HG02678 (cell line): ENCODE measurements at regions not wholly inside any gene's neighbourhood (a gene's known extent, or its start where the extent isn't known, plus 50 kb on each side); places are given as distances from the start of the nearest gene placed in this dataset.

ENCODE experiments used
- ATAC-seq: cut with Tn5 transposase; IDR thresholded peaks from one replicate; pipeline ENCODE4 v1.9.1; 2021; ENCODE audit warnings: mild to moderate bottlenecking, moderate library complexity; ENCODE audit not compliant: unreplicated experiment

DNA sequence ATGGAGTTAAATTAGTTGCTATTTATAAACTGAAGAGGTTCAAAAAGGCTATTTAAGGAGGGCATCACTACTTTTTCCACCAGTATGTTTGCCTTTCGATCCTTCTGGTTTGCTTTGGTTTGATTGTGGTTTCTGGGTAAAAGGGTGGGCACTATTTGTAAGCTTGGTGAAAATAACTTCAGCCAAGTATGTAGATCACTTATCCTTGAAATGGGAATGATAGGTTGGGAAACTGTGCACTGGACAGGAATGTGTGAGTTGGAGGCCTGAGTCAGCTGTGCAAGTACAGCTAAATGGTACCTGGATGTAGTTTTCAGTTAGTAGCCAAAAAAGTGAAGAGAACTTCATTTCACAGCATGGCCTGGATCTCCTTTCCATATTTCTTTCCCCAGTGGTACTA lies 466.2 kb downstream of the ENC1 start:
- ATAC-seq, result no peak

DNA sequence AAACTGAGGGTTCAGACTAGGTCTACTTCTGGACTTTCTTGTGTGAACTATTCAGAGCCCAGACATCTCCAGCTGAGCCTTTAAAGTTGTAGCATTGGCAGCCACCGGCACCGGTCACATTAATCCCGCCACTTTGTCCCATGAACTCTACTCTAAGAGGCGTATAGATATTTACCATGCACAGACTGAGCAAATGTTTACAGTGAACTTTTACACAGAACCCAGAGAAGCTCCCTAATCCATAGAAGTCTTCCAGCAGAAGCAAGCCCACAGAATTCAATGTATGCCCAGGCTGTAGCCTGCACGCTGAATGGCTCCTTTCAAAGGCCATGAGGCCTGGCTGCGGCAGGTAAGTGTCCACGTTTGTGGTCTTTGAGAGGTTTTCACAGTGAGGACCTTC lies 466.9 kb downstream of the ENC1 start:
- no peak for ATAC-seq

DNA sequence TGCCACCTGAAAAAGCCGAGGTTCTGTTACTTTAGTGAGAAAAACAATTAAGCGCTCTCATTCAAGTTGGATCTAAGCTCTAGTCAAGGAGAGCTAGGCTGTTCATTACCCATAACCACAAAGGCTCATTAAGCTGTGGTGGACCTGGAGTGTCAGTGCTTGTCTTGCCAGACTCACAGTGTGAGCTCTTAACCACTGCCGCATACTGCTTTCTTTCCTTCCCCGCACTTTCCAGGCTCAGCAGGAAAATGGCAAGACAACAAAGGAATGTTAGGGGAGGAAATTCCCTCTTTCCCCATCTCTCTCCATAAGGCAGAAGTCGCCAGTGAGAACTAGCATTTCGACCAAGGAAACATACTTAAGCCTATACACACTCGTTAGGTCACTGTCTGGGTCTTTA lies 467.3 kb downstream of the ENC1 start:
- no peak for ATAC-seq

DNA sequence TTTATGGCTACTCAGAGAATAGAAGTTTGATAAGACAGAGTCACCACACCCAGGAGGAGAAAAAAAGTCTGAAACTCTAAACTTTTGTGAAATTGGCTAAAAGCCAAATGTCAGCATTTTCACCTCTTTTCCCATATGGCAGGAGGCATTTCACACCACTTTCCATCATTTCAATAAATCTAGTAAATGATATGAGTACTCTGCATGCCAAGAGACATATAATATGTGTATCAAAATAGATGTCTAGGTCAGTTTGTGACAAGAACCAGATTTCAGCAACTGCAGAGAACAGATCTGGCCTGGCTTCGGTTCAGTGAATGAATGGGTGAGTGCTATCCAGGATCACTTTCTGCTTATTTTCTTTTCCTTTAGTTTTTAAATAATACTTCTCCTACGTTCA lies 470.8 kb downstream of the ENC1 start:
- no peak for ATAC-seq

DNA sequence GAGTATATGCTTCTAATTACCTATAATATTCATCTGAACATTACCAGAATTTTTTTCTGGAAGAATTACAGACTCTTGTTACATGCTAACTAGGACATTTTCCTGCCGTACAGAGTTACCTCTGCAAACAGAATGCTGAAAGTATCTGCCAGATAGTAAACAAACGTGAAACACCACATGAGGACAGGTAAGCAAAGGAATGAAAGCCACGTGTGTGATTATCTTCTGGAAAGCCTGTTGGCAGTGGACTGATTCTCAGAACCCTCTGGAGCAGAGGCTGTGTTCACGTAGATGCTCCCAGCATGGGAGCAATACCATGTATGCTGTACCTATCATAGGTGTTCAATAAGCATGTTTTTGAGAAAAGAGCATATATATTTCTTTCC lies 472.6 kb downstream of the ENC1 start:
- no peak for ATAC-seq

DNA sequence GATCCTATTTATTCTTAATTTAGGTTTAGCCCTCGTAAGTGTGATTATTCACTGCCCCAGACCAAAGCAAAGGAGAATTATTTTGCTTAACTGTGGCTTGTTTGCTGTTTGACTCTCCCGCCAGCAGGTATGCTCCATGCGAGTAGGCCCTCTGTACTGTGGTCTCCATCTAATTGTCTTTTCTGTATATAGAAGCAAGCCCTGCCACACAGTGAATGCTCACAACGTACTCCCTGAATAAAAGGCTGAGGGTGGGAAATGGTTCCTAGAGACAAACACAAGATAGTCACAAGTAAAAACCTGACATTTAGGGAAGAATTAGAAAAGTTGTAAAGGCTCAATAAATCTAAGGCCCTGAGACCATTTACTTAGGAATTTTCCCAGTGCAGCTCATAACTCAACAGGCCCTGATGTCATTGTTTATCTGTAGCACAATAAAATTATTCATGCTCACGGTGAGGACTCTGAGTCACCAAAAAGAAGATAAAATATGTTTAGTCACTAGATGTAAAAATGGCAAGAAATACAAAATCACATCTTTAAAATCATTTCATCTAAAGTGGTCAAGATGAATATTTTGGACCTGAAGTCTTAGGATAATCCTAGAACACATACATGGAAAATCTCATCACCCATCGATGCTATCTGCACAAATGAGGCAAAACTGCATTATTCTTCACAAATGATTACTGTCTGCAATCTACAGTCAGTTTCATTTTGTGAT lies 473.2 kb downstream of the ENC1 start:
- no peak for ATAC-seq

DNA sequence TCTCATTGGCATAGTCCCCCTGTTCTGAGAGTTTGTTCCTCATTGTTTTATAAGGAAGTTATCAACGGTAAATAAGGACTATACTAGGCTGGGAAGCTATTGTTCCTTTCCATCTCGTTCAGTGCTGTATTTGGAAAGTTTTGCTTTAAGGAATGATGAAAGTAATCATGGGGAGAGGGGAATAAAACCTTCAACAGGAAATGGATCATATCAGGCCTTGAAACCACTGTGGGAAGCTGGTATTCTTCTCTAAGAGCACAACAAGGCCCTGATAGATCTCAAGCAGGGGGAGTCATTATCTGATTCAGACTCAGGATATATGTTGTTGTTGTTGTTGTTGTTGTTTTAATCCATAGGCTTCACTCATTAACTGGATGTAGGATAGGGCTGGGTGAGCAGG lies 474.5 kb downstream of the ENC1 start:
- ATAC-seq, result no peak

DNA sequence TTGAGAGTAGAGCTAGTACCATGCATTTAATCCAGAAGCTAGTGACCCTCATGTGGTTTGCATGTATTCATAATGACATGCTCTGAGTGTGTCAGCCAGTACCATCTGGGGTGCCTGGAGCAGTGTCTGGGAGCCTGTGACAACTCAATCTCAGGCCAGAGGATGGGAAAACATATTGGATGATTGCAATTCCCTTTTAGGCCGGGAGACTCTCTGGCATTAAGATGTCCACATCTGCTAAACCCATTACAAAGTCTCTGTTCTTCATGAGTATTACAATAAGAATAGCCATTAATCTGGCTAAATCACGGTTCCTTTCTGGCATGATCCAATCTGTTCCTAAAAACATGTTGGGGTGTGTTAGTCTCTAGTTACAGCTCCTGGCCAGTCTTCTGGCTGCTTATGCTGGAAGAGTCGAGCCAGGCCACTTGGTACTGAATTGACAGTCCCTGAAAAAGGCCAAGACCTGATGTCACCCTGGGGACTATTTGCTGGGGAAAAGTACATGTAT lies 475.7 kb downstream of the ENC1 start:
- ATAC-seq, result no peak

DNA sequence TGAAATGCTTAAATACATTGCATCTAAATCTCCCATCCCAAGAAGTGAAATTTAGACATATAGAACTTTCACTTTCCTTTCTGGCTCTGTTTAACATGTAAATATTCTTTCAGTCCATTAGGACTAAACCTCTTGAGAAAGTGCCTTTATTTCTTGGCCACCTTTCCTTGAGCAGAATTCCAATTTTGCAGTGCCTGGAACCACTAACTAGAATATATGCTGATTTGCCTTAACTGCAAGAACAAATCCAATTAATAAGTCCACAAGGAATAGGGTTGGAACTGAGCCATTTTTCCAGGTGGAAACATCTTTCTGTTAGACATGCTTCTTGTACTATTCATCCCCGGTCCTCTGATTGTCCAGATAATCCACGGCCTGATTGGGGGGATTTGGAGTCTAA lies 478.0 kb downstream of the ENC1 start:
- ATAC-seq, result no peak

DNA sequence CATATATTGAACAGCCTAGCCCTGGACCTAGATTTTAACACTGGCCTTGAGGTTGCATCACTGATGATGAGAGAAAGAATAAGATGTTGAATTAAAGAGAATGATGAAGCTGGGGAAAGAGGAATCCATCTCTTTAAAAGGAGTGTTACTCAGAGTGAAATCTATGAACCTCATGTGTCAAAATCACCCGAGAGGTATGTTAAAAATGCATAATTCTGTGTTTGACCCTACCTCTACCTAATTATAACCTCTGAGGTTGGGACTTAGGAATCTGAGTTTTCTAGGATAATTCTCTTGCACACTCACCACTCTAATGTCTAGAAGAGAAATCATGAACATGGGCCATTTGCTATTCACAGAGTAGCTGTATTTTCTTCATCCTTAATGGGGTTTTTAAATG lies 479.4 kb downstream of the ENC1 start:
- ATAC-seq, result no peak

DNA sequence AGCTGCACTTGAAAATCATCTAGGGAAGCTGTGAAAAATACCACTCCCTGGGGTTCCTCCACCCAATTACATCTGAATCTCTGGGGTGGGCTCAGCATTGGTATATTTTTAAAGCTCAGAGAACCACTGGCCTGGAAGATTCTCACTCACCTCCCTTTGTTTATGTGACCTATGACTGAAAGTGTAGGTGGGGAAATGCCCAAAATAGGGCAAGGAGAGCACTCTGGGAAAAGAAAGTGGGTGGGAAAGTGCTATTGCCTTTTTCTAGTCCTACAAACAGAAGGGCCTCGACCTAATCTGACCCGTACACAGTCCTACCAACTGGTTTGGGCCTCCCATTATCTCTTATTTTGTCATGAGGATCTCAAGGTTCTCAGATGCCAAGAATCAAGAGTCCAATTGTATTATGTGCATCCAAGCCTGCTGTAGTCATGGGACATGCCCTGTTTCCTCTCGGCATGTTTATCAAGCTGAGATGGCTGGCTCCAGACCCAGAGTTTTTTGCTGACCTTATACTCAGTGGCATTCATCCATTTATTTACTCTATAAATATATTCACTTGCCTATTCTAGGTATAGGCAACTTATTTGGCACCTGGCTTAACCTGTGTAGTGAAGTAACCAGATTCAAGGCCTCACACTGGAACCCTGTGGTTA lies 483.7 kb downstream of the ENC1 start:
- no peak for ATAC-seq

DNA sequence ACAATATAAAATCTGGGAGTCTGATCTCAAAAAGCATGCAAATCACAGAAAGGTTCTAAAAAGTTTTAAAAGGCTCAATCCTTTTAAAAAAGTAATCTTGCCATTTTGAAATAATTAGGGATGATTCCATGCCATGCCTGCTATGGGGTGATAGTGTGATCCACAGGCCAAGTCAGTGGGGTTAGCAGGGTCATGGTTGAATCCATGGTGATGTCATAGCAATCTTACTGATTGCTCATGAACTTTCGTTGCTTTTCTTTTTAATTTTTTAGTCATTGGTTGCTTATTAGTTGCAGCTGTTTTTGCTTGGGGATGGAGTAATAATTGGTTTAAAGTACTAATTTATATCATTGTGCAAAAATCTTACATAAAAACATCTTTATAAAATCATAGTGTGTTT lies 485.0 kb downstream of the ENC1 start:
- no peak for ATAC-seq

DNA sequence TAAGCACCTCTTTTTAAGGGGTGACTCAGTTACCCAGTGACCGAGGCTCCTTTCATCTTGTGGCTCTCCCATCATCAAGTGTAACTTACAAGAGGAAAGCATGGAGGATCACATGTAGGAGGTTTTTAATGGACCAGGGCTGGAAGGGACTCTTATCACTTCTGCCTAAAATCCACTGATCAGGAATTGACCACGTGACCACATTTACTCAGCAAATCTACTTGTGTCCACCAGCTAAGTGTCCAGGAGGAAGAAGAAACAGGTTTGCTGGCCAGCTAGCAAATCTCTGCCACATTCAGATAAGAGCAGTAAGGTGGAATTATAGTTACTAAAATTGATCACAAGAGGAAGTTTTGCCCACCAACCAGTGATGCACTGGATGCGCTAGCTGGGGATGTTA lies 486.0 kb downstream of the ENC1 start:
- ATAC-seq, result no peak

DNA sequence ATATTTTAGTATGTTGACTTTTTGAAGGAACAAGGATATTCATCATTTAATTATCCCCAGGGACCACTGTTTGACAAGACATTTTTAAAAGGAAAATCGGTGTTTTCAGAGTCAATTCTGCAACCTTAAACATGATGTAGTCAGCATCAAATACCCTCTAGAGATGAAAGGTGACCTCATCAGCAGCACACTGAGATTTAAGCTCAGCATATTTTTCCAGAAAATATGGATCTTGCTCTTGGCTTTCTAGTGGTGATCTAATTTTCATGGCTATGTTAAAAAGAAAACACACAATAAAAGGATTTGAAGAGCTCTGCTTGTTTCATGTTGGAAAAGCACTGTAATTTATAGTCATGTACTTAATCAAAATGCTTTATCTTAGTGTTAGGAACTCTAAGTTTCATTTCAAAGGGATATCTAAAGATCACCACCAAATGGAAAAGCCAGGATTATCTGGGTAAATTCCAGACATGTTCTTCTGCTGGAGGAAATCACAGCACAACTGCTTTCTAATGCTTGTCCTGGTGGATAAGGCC lies 487.2 kb downstream of the ENC1 start:
- no peak for ATAC-seq

DNA sequence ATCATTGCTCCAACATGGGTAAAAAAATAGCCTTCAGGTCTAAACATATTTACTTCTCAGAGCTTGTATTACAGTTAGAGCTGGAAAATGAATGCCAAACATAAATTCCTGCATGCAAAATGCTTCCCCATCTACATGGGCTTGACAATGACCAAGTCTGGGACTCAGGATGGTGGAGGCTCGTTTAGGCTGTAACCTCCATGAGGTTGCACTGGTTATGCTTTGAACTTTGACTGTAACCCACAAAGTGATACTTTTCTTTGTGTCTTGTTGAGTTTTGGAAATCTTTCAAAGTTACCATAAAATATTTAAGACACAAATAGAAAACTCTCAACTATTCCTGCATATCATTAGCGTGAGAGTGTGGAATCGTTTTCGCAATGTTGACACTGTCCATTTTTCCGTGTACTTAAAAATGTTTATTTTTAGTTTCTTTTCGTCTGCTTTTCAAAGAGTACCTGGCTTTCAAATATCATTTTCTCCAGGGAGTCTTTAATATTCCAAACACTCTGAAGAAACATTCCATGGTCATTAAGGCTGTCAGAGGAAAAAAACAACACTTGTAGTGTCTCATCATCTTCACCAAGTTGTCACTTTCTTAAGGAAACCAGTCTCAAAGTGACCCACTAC lies 487.8 kb downstream of the ENC1 start:
- ATAC-seq, result no peak

DNA sequence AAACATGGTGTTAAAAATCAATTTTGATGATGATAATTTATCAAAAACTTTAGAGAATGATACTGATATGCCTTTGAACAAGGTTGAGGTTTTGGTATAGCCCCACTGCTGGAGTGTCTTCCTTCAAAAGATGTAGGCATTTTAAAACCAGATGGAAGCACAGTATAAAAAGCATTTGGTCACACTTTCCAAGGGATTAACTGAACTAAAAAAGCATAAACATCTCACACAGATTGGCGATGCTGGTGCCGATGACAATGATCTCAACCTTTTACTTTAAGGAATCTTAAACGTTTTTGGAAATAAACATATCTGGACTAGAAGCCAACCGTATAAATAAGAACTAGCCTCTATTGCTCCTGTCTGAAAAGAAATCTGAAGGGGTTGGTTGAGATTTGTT lies 488.4 kb downstream of the ENC1 start:
- no peak for ATAC-seq

DNA sequence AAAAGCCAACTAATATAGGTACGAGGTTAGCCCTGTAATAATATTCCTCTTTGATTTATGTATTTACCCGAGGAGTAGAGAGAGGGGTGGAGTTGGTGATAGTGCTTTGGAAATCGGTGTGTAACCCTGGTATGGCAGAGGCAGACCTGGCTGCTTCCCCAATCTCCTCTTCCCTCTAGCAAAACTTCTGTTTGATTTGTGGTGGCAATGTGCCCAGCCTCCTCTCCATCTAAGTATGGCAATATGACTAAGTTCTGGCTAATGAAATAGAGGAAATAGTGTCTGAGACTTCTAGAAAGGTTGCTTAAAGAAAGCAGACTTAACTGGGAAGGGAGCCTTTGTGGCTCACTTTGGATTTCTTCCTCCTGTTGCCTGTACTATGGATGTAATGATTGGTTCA lies 491.1 kb downstream of the ENC1 start:
- ATAC-seq, result no peak

DNA sequence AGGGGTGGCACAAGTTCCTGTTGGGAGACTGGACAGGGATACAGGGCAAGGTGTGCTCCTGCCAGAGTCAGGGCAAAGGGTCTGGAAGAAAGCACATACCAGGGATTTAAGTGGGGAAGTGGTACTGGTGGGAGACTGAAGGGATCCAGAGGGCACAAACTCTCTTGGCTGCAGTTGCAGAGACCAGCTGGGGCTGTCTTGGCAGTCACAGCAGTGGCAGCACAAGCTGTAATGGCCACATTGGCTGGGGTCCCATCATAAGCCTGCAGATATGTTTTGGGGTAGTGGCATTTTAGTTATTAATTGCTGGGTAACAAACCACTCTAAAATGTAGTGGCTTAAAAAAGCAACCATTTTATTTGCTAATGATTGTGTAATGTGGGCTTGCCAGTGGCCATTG lies 492.2 kb downstream of the ENC1 start:
- no peak for ATAC-seq

DNA sequence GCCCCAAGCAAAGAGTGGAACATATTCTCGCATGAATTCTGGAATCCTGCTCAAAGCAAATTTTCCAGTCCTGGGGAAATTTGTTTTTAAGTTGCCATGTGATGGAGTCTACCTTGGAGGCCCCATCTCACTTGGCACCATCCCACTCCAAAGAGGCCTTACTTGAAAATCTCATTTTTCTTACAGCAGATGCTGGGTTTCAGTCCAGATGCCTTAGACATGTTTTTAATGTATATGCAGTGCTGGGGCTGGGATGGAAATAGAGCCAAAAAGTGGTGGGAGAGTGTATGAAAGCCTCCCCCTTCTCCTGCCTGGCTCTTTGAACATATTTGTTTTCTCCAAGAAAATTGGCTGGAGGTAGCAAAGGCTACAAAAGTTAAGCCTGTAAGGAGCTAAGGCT lies 493.7 kb downstream of the ENC1 start:
- ATAC-seq, result no peak

DNA sequence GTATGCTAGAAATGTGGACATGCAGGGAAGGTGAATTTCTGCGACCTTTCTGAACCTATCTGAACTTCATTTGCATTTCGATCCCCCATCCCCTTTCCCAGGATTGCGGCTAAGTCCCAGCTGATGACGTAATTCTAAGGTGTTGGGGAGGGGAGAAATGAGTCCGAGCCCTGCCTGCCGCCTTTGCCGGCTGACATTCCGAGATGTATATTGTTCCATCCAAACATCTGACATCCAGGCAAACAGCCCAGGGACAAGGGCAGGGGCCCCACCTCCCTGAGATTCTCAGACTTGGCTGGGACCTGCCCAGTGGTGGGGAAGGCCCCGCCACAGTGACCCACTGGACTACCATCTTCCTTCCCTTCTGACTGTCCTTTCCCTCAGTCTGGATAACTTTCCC lies 494.6 kb downstream of the ENC1 start:
- no peak for ATAC-seq

DNA sequence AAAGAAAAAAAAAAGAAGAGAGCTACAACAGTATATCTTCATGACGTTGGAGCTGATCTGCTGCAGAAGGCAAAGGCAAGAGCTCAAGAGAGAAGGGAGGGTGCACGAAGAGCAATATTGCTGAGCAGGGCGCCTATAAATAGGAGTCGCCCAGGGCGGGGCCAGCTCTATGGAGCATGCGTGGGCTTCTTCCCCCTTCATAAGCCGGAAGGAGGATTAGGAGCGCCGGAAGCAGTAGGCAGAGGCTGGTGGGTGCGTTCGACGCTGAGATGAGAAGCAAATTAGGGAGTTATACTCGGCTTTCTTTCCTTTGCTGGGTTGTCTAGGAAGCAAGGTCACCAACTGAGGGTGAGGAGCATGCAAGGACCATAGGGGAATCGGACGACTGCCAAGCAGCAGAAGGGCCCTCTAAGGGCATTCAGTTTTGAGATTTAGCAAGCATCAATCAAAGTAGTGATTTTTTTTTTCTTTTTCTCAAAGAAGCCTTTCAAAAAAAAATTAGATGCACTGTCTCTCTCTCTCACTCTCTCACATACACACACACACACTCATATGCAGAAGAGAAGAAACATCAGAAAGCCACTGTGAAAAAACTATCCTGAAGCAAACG lies 496.7 kb downstream of the ENC1 start:
- no peak for ATAC-seq

DNA sequence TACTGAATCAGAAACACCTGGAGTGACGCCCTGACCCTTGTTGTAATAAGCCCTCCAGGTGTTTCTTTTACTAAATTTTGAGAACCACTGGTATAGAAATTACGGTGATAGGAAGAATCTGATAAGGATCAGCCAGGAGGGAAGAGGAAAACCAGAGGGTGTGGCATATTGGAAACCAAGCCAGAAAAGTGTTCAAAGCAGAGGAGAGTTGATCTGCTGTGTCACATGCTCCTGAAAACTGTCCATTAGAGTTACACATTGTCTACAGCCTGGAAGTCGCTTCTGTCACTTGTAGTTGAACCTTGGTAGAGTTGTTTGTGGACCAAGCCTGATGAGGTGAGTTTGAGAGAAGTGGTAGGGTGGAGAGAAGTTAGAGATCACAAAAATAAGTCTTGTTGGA lies 497.4 kb downstream of the ENC1 start:
- ATAC-seq, result no peak
